ENCODE measurements at regions not wholly inside any gene's neighbourhood (a gene's known extent, or its start where the extent isn't known, plus 50 kb on each side); places are given as distances from the start of the nearest gene placed in this dataset.
"Not testable (repeated sequence)": the region's sequence is repeated elsewhere in the genome, so short reads cannot be mapped to it uniquely, and the experiment has no call there.

DNA sequence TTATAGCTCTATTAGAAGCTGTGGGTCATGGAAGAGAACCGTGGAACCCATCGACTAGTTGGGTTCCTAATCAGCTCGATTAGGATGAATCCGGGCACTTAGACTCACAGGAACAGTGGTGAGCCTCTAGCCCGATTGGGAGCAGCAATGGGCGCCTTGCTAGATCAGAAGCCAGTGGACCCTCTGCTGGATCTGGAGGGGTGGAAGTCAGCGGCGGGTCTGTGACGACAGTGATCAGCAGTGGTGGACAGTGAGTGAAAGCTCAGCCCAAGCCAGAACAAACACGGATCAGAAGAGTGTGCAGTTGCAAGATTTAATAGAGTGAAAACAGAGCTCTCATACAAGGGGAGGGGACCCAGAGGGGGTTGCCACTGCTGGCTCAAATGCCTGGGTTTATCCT is 1170.2 kb downstream of the OTOL1 start:
- no peak for DNase-seq (ENCODE audit: low spot score in 2 of 2)
- FAIRE-seq: no peak

DNA sequence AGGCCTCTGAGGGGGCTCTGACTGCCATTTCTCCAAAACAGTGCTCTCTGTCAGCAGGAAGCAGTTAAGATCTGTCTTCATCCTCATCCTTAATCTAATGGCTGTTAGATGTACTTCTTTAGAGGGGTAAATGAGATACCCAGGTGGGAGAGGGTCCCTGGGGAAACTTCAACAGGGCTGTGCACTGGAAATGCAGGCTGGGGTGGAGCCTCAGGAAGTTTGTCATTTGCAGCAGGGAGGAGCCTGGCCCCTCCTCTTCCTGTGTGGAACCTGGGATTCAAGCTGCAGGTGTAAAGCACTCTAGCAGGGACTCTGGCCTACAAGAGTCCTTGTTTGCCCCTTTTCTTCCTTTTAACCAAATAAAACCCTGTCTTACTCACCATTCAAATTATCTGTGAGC is 1173.6 kb downstream of the OTOL1 start:
- DNase-seq (ENCODE audit: low spot score in 2 of 2) (no peak), FAIRE-seq (no peak)

DNA sequence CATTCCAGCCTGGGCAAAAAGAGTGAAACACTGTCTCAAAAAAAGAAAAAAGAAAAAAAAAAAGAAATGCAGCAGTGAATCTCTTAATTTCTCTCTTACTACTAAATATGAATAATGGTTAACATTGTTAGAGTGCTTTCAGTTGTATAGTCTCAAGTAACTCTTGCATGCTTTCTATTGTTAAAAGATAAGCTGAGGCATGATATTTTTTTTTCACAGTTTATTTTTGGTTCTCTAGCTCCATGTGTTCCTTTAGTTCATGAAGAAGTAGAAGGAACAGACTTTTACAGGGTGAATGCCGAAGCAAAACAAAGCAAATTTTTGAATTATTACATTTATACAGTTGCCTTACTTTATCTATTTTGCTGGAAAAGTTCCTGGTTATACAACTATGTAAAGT is 1180.9 kb downstream of the OTOL1 start:
- FAIRE-seq (no peak), DNase-seq (ENCODE audit: low spot score in 2 of 2) (no peak)

DNA sequence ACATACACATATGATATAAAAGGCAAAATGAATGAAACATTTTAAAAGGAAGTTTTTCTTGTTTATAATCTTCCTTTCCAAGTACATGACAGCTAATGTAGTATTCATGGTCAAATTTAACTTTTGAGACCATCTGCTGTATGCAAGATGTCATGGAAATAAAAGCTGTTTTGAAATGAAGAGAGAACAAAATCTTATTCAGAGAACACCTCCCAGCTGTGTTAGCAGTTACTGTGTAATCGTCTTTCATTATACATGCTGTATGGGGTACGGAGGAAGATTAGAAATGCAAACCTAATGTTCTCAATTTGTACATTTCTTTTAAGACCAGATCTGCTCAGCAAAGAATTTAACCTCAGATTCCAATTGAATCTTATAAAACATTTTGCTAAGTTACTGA is 1182.3 kb downstream of the OTOL1 start:
- no peak for DNase-seq (ENCODE audit: low spot score in 2 of 2)
- no peak for FAIRE-seq

DNA sequence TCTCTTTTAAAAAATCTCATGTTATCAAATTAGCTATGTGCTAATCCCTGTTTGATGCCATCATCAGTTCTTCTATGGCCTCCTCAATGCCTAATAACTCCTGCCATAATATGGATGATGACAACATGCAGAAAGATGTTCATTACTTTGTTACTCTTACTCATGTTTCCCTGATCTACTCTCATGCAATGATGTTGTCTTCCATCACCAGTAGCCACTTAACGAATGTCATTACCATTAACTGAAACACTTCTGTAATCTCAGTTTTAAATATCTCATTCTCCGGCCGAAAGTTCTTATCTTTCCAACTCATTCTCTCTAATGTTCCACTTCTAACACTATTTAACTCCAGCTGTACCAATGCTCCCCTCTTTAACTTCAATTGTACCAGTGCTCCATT is 1187.7 kb downstream of the OTOL1 start:
- no peak for FAIRE-seq
- DNase-seq (ENCODE audit: low spot score in 2 of 2): no peak

GRCh38 chr3:162699291-162699690 is 1202.7 kb downstream of the OTOL1 start:
- DNase-seq (ENCODE audit: low spot score in 2 of 2): no peak
- no peak for FAIRE-seq

DNA sequence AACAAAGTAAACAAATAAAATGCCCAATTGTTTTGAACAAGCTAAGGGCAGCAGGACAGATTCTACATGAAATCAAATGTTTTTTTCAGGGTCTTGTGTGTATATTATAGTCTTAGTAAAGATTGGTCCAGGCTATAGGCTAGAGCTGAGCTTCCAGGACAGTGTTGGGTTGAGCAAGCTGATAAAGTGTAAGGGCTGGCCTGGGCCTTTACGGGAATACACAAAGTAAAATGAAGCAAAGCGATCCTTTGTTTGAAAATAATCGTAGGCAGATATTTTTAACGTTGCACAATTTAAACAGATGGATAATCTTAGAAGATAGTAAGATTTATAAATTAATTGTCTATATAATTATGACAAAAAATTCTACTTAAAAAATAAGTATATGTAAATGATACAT is 1204.6 kb downstream of the OTOL1 start:
- no peak for FAIRE-seq
- no peak for DNase-seq (ENCODE audit: low spot score in 2 of 2)

- FAIRE-seq (no peak), DNase-seq (ENCODE audit: low spot score in 2 of 2) (no peak)
Observed at GRCh38 chr3:162702768-162703385, 1206.3 kb downstream of the OTOL1 start.

- peak in 1 of 2 donors; percentile 21 for DNase-seq (ENCODE audit: low spot score in 2 of 2)
- FAIRE-seq: no peak
Observed at GRCh38 chr3:162704238-162704637, 1207.6 kb downstream of the OTOL1 start.

GRCh38 chr3:162704799-162705385 is 1208.3 kb downstream of the OTOL1 start:
- DNase-seq (ENCODE audit: low spot score in 2 of 2) (no peak), FAIRE-seq (no peak)

DNA sequence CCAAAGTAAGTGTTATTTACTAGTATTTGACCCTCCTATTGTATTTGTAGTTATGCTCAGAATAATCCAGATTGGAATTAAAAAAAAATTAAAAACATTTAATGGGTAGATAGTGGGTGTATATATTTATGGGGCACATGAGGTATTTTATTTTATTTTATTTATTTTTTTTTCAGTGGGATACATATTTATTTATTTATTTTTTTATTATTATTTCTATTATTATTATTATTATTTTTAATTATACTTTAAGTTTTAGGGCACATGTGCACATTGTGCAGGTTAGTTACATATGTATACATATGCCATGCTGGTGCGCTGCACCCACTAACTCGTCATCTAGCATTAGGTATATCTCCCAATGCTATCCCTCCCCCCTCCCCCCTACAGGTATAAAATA is 1211.8 kb downstream of the OTOL1 start:
- DNase-seq (ENCODE audit: low spot score in 2 of 2); FAIRE-seq: not testable (repeated sequence)

DNA sequence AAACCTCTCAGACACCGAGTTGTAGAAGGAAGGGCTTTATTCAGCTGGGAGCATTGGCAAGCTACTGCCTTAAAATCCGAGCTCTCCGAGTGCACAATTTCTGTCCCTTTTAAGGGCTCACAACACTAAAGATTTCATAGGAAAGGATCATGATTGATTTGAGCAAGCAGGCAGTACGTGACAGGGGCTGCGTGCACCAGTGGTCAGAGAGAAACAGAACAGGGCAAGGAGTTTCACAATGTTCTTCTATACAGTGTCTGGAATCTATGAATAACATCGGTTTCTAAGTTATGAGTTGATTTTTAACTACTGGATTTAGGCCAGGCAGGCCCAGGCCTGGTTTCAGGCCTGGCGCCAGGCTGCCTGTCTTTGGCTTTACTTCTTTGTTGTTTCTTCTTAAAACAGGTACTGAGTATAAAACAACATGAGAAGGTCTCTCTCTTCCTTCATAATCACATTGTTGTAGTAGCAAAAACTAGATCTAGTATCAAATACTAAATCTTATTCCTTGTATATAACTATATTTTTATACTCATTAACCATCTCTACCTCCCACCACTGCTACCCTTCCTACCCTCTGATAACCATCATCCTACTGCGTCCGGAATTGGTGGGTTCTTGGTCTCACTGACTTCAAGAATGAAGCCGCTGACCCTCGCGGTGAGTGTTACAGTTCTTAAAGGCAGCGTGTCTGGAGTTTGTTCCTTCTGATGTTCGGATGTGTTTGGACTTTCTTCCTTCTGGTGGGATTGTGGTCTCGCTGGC is 1212.5 kb downstream of the OTOL1 start:
- FAIRE-seq; DNase-seq (ENCODE audit: low spot score in 2 of 2): not testable (repeated sequence)

DNA sequence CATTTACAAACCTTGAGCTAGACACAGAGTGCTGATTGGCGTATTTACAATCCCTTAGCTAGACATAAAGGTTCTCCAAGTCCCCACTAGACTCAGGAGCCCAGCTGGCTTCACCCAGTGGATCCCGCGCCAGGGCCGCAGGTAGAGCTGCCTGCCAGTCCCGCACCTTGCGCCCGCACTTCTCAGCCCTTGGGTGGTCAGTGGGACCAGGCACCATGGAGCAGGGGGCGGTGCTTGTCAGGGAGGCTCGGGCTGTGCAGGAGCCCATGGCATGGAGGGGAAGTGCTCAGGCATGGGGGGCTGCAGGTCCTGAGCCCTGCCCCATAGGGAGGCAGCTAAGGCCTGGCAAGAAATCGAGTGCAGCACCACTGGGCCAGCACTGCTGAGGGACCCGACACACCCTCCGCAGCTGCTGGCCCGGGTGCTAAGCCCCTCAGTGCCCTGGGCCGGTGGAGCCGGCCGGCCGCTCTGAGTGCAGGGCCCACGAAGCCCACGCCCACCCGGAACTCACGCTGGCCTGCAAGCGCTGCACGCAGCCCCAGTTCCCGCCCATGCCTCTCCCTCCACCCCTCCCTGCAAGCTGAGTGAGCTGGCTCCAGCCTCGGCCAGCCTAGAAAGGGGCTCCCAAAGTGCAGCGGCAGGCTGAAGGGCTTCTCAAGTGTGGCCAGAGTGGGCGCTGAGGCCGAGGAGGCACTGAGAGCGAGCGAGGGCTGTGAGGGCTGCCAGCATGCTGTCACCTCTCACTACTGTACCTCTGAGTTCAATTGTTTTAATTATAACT is 1213.9 kb downstream of the OTOL1 start:
- DNase-seq (ENCODE audit: low spot score in 2 of 2): no peak

DNA sequence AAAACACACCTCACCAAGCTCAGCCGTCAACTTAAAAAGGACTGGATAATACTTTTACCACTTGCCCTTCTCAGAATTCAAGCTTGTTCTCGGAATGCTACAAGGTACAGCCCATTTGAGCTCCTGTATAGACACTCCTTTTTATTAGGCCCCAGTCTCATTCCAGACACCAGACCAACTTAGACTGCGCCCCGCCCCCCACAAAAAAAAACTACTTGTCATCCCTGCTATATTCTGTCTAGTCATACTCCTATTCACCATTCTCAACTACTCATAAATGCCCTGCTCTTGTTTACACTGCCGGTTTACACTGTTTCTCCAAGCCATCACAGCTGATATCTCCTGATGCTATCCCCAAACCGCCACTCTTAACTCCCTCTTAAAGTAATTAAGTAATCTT is 1220.5 kb downstream of the OTOL1 start:
- DNase-seq (ENCODE audit: low spot score in 2 of 2); FAIRE-seq: not testable (repeated sequence)

More for the DNA sequence above, 1213.9 kb downstream of the OTOL1 start:
- no peak for FAIRE-seq

GRCh38 chr3:162718697-162719096 is 1222.1 kb downstream of the OTOL1 start:
- FAIRE-seq (no peak), DNase-seq (ENCODE audit: low spot score in 2 of 2) (no peak)

GRCh38 chr3:162719684-162720341 is 1223.2 kb downstream of the OTOL1 start:
- DNase-seq (ENCODE audit: low spot score in 2 of 2) (no peak), FAIRE-seq (no peak)

DNA sequence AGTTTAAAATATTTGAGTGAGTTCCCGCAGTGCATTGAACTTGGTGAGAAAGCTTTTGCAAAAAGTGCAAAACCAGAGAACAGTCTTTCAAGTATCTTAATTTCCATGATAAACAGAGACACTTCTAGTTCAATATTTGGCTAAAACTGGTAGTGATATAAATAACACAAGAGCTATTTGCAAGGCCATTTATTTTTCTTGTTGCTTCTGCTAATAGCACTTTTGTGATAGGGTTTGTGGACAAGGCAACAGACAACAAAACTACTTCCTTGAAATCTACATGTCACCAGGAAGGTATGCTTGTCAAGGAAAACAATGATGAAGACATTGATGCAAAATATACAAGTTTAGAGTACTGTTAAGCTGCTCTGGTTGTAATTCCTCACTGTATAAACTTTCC is 1225.1 kb downstream of the OTOL1 start:
- no peak for DNase-seq (ENCODE audit: low spot score in 2 of 2)
- no peak for FAIRE-seq

DNA sequence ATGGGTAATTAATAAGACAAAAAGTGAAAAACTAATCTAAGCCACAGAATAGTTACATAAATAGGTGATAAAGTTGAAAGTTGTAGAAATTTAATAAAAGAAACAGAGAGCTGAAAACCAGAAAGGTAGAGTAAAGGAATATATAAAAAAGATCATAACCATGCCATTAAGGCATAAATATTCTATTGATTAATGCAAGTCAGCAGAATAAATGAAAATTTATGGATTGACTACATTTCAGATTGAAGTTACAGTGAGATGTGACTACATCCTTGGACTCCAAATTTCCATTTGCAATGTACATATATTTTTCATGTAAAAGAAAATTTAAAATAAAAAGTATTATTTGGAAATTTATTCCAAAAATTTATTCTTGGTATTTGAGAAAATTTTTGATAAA is 1225.7 kb downstream of the OTOL1 start:
- FAIRE-seq: peak; percentile 17
- DNase-seq (ENCODE audit: low spot score in 2 of 2): no peak

DNA sequence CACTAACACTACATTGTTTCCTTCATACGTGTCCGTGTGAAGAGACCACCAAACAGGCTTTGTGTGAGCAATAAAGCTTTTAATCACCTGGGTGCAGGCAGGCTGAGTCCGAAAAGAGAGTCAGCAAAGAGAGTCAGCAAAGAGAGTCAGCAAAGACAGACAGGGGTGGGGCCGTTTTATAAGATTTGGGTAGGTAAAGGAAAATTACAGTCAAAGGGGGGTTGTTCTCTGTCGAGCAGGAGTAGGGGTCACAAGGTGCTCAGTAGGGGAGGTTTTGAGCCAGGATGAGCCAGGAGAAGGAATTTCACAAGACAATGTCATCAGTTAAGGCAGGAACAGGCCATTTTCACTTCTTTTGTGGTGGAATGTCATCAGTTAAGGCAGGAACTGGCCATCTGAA is 1226.2 kb downstream of the OTOL1 start:
- not testable (repeated sequence) for FAIRE-seq; DNase-seq (ENCODE audit: low spot score in 2 of 2)

DNA sequence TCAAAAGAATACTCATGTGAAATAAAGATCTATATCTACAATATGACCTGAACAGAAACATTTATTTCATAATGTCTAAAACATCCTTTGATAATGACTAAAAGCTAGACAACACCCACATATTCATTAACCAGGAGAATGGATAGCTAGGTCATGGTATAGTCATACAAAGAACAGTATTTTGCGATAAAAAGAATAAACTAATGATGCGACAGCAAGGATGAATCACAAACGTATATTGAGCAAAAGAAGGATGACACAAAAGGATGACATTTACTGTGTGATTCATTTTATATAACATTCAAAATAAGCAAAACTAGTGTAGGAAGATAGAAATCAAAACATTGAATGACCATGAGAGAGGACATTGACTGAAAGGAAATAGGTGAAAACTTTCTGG is 1233.1 kb downstream of the OTOL1 start:
- no peak for FAIRE-seq
- DNase-seq (ENCODE audit: low spot score in 2 of 2): no peak

Measured in frontal cortex (tissue), 3 donors.